NCI-H748 (cell line): ENCODE measurements at regions not wholly inside any gene's neighbourhood (a gene's known extent, or its start where the extent isn't known, plus 50 kb on each side); places are given as distances from the start of the nearest gene placed in this dataset.

Experiments used
- DNase-seq: peaks from one replicate; lab custom pipeline; 2025; ENCODE audit not compliant: unreplicated experiment; lab: John Stamatoyannopoulos, UW

DNA sequence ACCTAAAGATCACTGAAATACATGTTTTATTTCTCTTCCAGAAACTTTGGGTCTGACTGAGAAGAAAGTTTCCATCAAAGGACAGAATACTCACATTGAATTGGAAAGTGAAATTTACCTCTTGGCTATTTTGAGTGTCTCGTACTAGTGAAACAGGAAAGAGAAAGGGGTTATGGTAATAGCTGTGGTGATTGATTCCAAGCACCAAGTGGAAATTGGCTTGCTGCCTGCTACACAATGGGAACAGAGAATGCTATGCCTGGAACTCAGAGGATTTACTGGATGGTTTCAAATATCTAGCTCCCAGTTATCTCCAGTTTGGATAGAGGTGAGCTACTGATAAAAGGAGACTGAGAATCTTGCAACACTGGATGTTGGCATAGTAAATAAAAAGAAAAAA lies 492.8 kb upstream of the FSIP2 start:
- no peak for DNase-seq

DNA sequence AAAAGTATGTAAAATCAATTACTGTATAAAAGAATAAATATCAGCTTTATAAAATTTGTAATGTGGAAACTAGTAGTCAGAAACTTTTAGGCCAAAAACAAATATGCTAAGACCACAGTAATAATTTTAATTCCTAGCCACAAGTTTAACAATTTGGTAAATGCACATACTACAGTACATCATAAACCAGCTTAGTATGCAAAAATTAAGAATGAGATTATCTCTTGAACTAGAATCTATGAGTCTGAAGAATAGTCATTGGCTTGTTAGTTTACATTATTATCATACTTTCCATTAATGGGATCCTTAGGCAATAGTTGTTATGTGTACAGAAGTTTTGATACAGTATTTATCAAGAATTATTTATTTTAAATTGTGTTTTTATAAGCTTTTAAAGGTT lies 491.9 kb upstream of the FSIP2 start:
- DNase-seq = no peak

DNA sequence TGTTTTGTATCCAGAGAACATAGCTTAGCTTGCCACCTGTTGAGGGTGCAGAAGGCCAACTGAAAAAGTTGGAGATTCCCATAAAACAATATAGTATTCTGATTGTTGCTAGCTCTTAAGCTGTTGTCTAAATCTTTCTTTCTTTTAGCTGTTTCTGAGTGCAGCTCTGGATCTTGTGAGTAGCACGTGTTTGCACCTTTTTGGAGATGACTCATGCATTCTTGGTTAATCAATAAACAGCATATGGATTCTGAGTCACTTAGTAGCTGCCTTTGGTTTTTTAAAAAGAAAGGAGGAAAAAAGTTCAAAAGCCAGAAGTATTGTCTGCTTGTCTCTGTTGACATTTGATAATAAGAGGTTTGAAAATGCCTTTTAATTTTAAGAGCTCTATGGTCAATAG lies 483.0 kb upstream of the FSIP2 start:
- no peak for DNase-seq

DNA sequence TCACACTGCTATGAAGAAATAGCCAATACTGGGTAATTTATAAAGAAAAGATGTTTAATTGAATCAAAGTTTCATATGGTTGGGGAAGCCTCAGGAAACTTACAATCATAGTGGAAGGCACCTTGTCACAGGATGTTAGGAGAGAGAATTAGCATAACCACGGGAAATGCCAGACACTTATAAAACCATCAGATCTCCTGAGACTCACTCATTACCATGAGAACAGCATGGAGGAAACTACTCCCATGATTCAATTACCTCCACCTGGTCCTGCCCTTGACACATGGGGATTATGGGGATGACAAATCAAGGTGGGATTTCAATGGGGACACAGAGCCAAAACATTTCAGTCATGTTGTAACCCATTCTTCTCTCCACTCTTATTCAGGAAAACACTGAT lies 472.9 kb upstream of the FSIP2 start:
- DNase-seq = no peak

DNA sequence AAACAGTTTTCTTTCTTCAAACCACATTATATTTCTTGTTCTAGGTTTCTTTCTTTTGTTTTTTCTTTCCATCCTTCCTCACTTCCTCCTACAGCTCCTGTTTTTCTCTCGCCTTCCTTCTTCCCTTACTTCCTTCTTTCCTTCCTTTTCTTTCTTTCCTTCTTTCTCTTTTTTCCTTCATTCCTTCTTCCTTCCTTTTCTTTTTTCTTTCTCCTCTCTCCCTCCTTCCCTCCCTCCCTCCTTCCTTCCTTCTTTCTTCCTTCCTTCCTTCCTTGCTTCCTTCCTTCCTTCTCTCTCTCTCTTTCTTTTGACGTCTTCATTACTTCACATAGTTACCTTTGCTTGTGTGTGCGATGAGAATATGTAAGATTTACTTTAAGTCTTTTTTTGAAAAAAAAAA lies 470.0 kb upstream of the FSIP2 start:
- DNase-seq = no peak

DNA sequence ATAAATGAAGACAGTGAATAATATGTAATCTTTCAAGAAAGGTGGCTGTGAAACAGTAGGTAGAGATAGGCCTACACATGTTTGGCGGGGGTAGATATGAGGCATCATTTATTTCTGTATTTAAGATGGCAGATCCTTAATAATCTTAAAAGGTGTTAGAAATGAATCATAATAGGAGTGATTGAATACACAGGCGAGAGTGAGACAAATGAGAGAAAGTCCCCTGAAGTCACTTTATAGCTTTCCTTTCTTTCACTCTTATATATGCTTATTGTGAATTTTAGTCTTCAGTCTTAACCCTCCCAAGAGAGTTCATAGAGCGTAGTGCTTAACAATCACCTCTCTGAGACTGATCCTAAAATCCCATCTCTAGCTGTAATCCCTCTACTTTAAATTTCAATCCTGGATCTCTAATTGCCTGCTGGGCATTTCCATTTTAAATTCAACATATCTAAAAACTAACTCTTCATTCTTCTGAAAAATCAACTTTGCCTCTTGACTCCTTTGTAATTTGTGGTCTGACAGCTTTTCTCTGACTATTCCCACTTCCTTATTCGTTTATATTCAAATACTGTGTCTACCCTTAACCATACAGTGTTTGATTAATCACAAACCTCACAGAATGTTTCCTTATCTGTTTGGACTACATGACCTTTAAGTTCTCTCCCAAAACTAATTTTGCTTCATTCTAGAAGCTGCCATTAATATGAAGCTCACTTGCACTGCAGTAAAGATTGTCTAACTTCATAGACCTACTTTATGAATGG lies 463.7 kb upstream of the FSIP2 start:
- no peak for DNase-seq

DNA sequence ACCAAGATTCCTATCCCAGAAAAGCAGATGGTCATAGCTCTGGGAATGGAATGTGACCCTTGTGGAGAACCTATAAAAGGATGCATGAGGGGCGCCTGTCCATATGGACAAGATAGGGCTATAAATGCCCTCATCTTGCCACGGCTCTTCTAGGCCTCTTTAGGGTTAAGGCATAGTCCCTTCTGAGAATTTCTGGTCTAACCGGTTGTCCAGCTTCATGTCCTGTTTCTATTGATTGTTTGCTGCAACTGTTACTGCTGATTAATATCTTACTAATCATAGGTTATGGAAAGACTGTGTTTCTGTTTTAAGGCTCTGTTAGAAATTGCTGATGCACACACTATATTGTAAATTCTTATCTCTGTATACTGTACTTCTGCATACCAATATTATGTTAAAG lies 462.6 kb upstream of the FSIP2 start:
- DNase-seq = peak; percentile 83

DNA sequence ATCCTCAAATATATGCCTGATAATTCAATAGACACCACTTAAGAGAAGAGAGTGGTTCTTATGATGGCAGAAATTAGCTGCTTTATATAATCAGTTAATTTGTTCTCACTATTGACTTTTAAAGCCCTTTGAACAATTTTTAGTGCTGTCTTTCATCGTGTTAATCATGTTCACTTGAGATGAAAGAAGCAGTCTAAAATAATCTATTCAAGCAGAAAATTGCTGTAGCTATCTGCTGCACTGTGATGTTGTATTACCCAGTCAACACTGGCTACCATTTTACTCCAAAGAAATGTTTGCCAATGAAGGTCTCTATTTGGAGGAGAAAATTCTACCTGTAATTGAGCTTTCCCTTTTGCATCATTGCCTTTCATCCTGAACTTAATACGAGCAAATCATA lies 459.8 kb upstream of the FSIP2 start:
- peak; percentile 82 for DNase-seq

DNA sequence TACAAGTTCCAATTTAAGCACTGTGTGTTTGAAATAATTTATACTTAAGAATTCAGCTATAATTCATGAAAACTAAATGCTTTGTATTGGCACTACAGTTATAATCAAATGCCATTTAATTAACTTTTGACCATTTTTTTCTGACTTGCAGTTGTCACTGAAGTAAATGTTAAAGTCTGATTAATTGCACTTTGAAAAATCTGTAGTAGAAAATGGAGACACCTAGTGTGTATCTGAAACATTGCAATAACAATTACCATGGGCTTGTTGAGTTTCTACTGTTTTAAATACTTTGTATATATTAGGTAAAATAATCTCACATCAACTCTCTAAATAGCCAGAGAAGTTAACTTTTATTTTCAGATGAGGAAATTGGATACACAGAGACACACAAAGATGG lies 458.6 kb upstream of the FSIP2 start:
- peak; percentile 31 for DNase-seq

DNA sequence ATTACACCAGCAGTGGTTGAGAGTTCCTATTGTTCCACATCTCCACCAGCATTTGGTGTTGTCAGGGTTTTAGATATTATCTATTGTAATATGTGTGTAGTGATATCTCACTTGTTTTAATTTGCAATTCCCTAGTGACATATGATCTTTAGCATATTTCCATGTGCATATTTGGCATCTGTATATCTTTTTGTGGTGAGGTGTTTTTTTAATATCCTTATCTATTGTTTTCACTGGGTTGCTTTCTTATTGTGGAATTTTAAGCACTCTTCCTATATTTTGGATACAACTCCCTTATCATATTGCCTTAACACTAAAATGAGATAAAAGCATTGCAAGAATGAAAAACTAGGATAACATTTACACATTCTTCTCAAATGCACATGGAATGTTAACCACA lies 453.9 kb upstream of the FSIP2 start:
- no peak for DNase-seq

DNA sequence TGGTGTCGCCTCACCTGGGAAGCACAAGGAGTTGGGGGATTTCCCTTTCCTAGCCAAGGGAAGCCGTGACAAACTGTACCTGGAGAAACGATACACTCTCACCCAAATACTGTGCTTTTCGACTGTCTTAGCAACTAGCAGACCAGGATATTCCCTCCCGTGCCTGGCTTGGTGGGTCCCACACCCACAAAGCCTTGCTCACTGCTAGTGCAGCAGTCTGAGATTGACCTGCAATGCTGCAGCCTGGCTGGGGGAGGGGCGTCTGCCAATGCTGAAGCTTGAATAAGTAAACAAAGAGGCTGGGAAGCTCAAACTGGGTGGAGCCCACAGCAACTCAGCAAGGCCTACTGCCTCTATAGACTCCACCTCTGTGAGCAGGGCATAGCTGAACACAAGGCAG lies 448.6 kb upstream of the FSIP2 start:
- DNase-seq = peak; percentile 70

DNA sequence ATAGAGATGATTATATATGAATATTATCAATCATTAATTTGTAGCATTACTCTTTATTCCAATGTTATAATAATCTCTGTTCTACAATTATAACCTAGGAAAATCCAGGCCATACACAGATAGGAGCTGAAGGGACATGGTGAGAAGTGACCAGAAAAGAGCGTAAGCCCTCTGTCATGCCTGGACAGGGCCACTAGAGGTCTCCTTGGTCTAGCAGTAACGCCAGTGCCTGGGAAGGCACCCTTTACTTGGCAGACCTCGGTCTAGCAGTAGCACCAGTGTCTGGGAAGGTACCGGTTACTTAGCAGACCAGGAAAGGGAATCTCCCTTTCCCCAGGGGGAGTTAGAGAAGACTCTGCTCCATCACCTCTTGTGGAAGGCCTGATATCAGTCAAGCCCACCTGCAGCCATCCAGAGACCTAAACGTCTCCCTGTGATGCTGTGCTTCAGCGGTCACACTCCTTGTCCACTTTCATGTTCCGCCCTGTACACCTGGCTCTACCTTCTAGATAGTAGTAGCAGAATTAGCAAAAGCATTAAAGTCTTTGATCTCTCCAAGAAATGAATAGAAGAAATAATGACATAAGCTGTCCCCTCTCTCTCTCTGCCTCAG lies 447.5 kb upstream of the FSIP2 start:
- DNase-seq = peak; percentile 63

DNA sequence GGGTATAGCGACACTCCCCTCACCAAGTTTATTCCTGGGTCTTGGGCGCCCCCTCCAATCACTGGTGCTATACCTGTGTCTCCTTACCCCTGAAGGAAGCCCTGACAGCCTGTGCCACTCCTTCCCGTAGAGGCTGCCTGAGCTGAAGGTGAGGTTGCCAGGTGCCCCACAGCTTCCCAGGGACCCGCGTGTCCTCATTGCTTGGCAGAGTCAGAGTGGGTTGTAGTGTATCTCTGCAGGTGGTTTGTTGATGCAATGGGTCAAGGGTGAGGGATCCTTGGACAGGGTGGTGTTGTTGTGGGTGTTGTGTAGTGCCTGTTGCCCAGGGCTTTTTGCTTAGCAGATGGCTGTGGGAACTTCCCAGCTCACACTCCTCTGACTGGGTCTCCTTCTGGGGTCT lies 438.7 kb upstream of the FSIP2 start:
- no peak for DNase-seq

DNA sequence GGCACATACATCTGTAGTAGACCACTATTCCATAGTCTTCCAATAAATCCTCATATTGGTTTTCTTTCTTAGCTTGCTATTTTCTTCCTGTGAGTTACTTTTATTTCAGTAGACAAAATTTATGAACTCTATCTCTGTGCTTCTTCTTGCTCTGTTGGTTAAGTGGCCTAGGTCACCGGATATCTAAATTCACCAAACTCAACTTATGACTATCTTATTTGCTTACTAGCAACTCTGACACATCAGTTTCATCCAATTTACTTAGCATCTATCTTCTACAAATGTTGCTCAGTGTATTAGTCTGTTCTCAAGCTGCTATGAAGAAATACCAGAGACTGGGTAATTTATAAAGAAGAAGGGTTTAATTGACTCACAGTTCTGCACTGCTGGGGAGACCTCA lies 432.5 kb upstream of the FSIP2 start:
- DNase-seq = no peak

DNA sequence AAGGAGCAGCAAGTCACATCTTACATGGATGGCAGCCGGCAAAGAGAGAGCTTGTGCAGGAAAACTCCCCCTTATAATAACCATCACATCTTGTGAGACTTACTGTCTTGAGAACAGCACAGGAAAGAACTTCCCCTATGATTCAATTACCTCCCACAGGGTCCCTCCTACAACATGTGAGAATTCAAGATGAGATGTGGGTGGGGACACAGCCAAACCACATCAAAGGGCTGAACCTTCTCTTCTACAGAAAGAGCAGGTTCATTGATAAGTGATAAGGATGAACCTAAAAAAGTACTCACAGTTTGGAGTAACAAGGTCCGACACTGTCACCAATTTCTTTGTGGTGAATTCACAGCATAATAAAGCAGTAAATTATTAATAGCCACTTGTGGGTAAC lies 422.2 kb upstream of the FSIP2 start:
- DNase-seq = no peak

DNA sequence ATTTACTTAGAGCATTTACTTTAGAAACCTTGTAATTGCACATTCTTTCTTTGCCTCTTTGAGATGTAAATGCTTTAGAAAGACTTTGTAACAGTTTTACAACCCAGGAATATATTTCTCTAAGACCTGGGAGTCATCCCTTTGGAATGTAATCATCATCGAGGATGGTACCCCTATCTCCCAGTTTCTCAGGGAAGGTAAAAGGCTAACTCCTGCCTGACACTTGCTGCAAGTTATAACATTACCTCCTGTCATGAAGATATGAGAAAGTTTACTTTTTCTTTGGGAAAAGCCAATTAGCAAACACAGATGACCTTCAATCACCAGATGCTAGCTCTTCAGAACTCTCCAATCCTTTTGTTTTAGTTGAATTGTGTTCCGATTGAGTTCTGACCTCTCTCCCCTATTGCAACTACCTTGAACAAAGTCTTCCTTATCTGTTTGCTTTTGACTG lies 420.3 kb upstream of the FSIP2 start:
- no peak for DNase-seq

DNA sequence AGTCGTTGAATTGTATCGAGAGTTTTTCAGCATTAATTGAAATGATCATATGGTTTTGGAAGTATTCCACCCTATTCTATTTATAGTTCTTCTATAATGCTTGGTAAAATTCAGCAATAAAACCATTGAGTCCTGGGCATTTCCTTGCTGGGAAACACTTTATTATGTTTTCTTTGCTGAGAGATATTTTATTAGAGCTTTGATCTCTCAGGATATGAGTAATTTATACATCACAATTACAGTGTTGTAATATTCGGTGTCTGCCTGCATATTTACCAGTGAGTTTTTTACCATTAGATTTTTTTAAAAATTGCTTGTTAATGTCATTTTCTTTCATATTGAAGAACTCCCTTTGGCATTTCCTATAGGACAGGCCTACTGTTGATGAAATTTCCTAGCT lies 402.7 kb upstream of the FSIP2 start:
- DNase-seq = no peak

DNA sequence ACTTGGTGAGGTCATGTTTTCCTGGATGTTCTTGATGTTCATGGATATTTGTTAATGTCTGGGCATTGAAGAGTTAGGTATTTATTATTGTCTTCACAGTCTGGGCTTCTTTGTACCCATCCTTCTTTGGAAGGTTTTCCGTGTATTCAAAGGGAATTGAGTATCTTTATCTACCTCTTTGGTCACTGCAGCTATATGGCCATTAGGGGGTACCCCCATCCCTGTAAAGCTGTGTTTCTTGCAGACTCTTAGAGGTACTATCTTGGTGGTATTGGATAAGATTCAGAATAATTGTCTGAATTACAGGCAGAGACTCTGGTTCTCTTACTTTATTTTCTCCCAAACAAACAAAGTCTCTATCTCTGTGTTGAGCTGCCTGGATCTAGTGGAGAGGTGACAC lies 401.6 kb upstream of the FSIP2 start:
- no peak for DNase-seq

DNA sequence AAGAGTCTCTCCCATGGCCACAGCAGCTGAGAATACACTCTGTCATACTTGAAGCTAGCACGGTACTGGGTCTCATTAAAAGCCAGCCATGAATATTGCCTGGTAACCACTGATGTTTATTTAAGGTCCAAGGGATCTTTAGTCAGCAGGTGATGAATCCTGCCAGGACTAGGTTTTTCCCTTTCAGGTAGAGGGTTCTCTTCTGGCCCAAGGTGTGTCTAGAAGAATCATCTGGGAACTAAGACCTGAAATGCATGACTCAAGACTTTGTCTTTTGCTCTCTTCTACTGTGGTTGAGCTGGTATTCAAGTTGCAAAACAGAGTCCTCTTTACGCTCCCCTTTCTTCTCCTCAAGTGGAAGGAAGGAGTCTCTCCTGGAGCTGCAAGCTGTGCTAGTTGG lies 400.5 kb upstream of the FSIP2 start:
- DNase-seq = peak; percentile 14

DNA sequence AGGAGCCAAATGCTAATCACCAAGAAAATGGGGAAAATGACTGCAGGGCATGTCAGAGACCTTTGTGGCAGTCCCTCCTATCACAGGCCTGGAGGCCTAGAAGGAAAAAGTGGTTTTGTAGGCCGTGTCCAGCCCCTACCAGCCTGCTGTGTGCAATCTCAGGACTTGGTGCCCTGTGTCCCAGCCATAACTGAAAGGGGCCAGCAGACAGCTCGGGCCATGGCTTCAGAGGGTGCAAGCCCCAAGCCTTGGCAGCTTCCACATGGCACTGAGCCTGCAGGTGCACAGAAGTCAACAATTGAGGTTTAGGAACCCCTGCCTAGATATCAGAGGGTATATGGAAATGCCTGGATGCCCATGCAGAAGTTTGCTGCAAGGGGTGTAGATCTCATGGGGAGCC lies 391.2 kb upstream of the FSIP2 start:
- DNase-seq = no peak

DNA sequence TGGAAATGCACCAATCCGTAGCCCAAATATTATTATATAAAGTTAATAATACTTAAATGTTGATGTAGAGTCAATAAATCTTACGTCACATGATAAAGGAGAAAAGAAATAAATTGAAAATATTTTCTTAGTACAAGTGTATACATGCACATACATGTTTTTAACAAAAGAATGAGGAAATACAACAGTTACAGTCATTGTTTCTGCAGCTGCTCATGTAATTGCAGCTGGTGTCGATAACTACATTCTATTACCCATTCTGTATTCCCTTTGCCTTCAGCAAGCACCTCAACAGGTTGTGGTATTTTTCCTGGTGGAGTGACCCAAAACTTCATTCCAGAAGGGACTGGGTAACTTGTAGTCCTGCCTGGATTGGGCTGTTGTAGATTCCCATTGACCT lies 377.8 kb upstream of the FSIP2 start:
- DNase-seq = peak; percentile 73

DNA sequence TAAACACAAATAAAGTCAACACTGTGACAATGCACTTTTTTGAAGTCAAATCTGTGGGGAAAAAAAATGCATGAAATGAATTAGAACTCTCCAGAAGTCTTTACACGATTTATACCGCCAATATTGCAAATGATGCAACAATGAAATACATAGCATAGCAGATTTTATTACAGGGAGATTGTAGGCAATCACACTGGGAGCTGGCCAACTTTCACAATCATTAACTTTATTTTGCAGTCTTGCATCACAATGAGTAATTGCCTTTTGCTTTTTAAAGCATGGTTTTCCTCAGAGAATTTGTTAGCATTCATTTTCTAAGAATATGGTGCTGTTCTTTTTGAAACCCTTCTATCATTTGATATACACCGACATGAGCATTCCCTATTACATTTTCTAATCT lies 366.4 kb upstream of the FSIP2 start:
- DNase-seq = no peak

DNA sequence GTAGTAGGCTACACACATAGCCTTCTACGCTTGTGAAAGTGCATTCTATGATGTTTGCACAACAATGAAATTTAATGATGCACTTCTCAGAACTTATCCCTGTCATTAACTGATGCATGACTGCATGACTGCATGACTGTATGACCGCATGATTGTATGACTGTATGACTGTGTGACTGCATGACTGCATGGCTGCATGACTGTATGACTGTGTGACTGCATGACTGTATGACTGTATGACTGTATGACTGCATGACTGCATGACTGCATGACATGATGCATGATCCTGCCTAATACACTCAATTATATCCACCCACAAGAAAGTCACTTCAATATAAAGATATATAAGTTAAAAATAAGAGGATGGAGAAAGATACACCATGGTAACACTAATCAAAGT lies 365.4 kb upstream of the FSIP2 start:
- DNase-seq = peak; percentile 31
